A549 (cell line): ENCODE measurements at regions not wholly inside any gene's neighbourhood (a gene's known extent, or its start where the extent isn't known, plus 50 kb on each side); places are given as distances from the start of the nearest gene placed in this dataset.

Experiments
- ATAC-seq, 2 experiments: fragments of 200-7000 bp in 1 of 2; fragments of >200 bp in 1 of 2; cut with Nextera tagmentation in 1 of 2; cut with Tn5 transposase in 1 of 2; 3 replicates each; pipeline versions ENCODE4 v1.8.0 to v1.9.1; 2018 to 2020; ENCODE audit warnings: mild to moderate bottlenecking in 1 of 2, moderate library complexity in 1 of 2
- CTCF ChIA-PET: fragments of 300-600 bp; sonication (Branson Sonifier 250); formaldehyde crosslinking; extraction: SDS; loops from one replicate; lab custom pipeline; 2021; ENCODE audit warnings: antibody characterized with exemption, inconsistent platforms; lab: Yijun Ruan, JAX
- POLR2A ChIA-PET: fragments of 350-600 bp; formaldehyde crosslinking; extraction: SDS; loops from one replicate; lab custom pipeline; 2021; ENCODE audit warnings: antibody characterized with exemption, inconsistent platforms; lab: Yijun Ruan, JAX
- DNase-seq, 2 experiments: peaks; one replicate each; pipeline versions ENCODE4 v3.0.0 to v3.0.0-alpha.2; 2011 to 2016; ENCODE audit warnings: low read depth in 1 of 2, low spot score in 1 of 2
- FAIRE-seq: peaks from 2 replicates; lab custom pipeline; 2011; peaks lifted over from hg19 to GRCh38; lab: Jason Lieb, UNC
- H3K27ac ChIP-seq, 2 experiments: fragments of >200 bp; sonication (Bioruptor Twin); formaldehyde crosslinking; 3 replicates each; pipeline ENCODE4 v1.5.1; 2016 to 2017
- H3K4me1 ChIP-seq: fragments of >200 bp; sonication (Bioruptor Twin); formaldehyde crosslinking; 3 replicates; pipeline ENCODE4 v1.6.1; 2016
- H3K4me2 ChIP-seq: fragments of >200 bp; sonication (Bioruptor Twin); formaldehyde crosslinking; 3 replicates; pipeline ENCODE4 v1.6.1; 2016
- H3K4me3 ChIP-seq: fragments of >200 bp; sonication (Bioruptor Twin); formaldehyde crosslinking; 3 replicates; pipeline ENCODE4 v1.5.1; 2016
- H3K9me3 ChIP-seq: fragments of >200 bp; sonication (Bioruptor Twin); formaldehyde crosslinking; 3 replicates; pipeline ENCODE4 v1.6.1; 2016
- CBX2 ChIP-seq: fragments of 200-600 bp; sonication (generic); IDR thresholded peaks from 2 replicates; pipeline ENCODE4 v1.6.1; 2016; ENCODE audit warnings: low read depth, mild to moderate bottlenecking, borderline replicate concordance
- CBX8 ChIP-seq: fragments of 200-600 bp; sonication (generic); IDR thresholded peaks from 2 replicates; pipeline ENCODE4 v1.6.1; 2016
- FOSL2 ChIP-seq, 2 experiments: fragments of 450-650 bp in 1 of 2; fragments of >200 bp in 1 of 2; sonication (Bioruptor Twin) in 1 of 2; formaldehyde crosslinking; IDR thresholded peaks; 2 replicates each; pipeline versions ENCODE4 v1.5.0 to v1.6.1; 2016 to 2020; ENCODE audit warnings: mild to moderate bottlenecking in 1 of 2, moderate library complexity in 1 of 2
- GATA3 ChIP-seq: IDR thresholded peaks from 2 replicates; pipeline ENCODE4 v1.6.1; 2012; ENCODE audit warnings: borderline replicate concordance
- HDAC2 ChIP-seq: fragments of 200-600 bp; sonication (generic); IDR thresholded peaks from 2 replicates; pipeline ENCODE4 v1.6.1; 2016
- HOXB13 ChIP-seq: fragments of 250-450 bp; sonication (Bioruptor Pico); IDR thresholded peaks from 2 replicates; pipeline ENCODE4 v1.5.0; 2020; ENCODE audit warnings: low read depth, mild to moderate bottlenecking, moderate library complexity
- KDM1A ChIP-seq: fragments of 200-600 bp; sonication (generic); IDR thresholded peaks from 2 replicates; pipeline ENCODE4 v1.6.1; 2016; ENCODE audit warnings: low read depth, mild to moderate bottlenecking
- MYC ChIP-seq: IDR thresholded peaks from 2 replicates; pipeline ENCODE4 v1.6.1; 2012; ENCODE audit warnings: mild to moderate bottlenecking, inconsistent platforms, low read length, improper control_type of control experiment, borderline replicate concordance
- NFE2L2 ChIP-seq: fragments of 150-350 bp; conservative IDR thresholded peaks from 2 replicates; pipeline ENCODE4 v1.6.1; 2014; ENCODE audit warnings: low read length
- PHF8 ChIP-seq: fragments of 200-600 bp; sonication (generic); IDR thresholded peaks from 2 replicates; pipeline ENCODE4 v1.6.1; 2016; ENCODE audit warnings: low read depth, mild to moderate bottlenecking, antibody characterized with exemption, moderate library complexity, borderline replicate concordance
- POLR2AphosphoS2 ChIP-seq: conservative IDR thresholded peaks from 2 replicates; pipeline ENCODE4 v1.6.1; 2012; ENCODE audit warnings: low read length, improper control_type of control experiment, inconsistent platforms
- RFX5 ChIP-seq: fragments of 450-650 bp; IDR thresholded peaks from 2 replicates; pipeline ENCODE4 v1.7.1; 2014; ENCODE audit warnings: antibody characterized with exemption, mild to moderate bottlenecking, moderate library complexity
- SREBF2 ChIP-seq: fragments of 450-650 bp; IDR thresholded peaks from 2 replicates; pipeline ENCODE4 v1.6.1; 2014; ENCODE audit warnings: mild to moderate bottlenecking, moderate library complexity
- ZC3H11A ChIP-seq: fragments of 450-650 bp; IDR thresholded peaks from 2 replicates; pipeline ENCODE4 v1.6.1; 2014; ENCODE audit warnings: antibody characterized with exemption, mild to moderate bottlenecking
- ZSCAN20 ChIP-seq: fragments of 250-450 bp; sonication (Bioruptor Pico); IDR thresholded peaks from 2 replicates; pipeline ENCODE4 v1.8.0; 2022; ENCODE audit warnings: mild to moderate bottlenecking, moderate library complexity
- WGBS: methylation state at CpG from one replicate; pipeline ENCODE4 v1.1.6; 2017; ENCODE audit errors: missing lambda C conversion rate; 5-methylcytosine and 5-hydroxymethylcytosine counted together
- TF ChIP-seq, protein P1 (sequence below): fragments of >200 bp; sonication (Bioruptor Twin); formaldehyde crosslinking; IDR thresholded peaks from 3 replicates; pipeline ENCODE4 v1.5.1; 2016
- TF ChIP-seq, protein P2 (sequence below): fragments of 200-600 bp; sonication (generic); IDR thresholded peaks from 2 replicates; pipeline ENCODE4 v1.6.1; 2016; ENCODE audit warnings: antibody characterized with exemption, mild to moderate bottlenecking, moderate library complexity
- TF ChIP-seq, protein P3 (sequence below): IDR thresholded peaks from 2 replicates; pipeline ENCODE4 v1.6.1; 2012; ENCODE audit warnings: low read depth, borderline replicate concordance
- TF ChIP-seq, protein P4 (sequence below): IDR thresholded peaks from 2 replicates; pipeline ENCODE4 v1.6.1; 2012
- TF ChIP-seq, protein P5 (sequence below): fragments of 250-450 bp; sonication (Bioruptor Pico); IDR thresholded peaks from 2 replicates; pipeline ENCODE4 v1.5.0; 2020; ENCODE audit warnings: low read depth, mild to moderate bottlenecking, moderate library complexity

DNA sequence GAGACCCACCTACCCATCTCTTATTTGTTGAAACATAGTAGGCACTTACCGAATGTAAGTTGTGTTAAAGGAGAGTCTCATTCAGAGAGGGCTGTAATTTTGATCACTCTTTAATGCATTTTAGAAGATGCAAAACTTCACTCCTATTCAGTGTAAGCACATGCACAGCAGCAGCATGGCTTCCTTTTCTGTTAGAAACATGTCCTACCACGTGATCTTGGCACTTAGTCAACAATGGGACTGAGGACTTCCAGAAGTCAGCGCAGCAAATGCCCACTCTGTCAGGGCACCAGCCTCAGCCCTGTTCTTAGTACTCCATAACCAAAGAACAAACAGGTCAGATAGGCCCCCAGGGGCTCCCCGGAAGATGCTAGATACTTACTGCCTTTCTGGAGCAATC, 456.5 kb downstream of the METTL4 start:
- ATAC-seq (no peak), DNase-seq (no peak), FAIRE-seq (no peak)
- Histone ChIP-seq H3K4me1 (no peaks in the 10 kb centered on the region), H3K9me3 (no peaks in the 10 kb centered on the region), H3K4me3 (no peak overlapping the region), H3K27ac (no peak overlapping the region), H3K4me2 (no peak overlapping the region)
- TF ChIP-seq, protein P1, sequence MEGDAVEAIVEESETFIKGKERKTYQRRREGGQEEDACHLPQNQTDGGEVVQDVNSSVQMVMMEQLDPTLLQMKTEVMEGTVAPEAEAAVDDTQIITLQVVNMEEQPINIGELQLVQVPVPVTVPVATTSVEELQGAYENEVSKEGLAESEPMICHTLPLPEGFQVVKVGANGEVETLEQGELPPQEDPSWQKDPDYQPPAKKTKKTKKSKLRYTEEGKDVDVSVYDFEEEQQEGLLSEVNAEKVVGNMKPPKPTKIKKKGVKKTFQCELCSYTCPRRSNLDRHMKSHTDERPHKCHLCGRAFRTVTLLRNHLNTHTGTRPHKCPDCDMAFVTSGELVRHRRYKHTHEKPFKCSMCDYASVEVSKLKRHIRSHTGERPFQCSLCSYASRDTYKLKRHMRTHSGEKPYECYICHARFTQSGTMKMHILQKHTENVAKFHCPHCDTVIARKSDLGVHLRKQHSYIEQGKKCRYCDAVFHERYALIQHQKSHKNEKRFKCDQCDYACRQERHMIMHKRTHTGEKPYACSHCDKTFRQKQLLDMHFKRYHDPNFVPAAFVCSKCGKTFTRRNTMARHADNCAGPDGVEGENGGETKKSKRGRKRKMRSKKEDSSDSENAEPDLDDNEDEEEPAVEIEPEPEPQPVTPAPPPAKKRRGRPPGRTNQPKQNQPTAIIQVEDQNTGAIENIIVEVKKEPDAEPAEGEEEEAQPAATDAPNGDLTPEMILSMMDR = no peak
- TF ChIP-seq FOSL2 (IDR thresholded peaks at IDR 0.05) (no peak), FOSL2 (CRISPR knock-in tag; IDR thresholded peaks at IDR 0.05) (no peak), HOXB13 (CRISPR knock-in tag) (no peak), CBX8 (no peak), GATA3 (no peak), KDM1A (no peak), NFE2L2 (no peak), ZSCAN20 (CRISPR knock-in tag) (no peak), CBX2 (no peak), PHF8 (no peak), SREBF2 (no peak), RFX5 (no peak), ZC3H11A (no peak), MYC (no peak)
- TF ChIP-seq, protein P2, sequence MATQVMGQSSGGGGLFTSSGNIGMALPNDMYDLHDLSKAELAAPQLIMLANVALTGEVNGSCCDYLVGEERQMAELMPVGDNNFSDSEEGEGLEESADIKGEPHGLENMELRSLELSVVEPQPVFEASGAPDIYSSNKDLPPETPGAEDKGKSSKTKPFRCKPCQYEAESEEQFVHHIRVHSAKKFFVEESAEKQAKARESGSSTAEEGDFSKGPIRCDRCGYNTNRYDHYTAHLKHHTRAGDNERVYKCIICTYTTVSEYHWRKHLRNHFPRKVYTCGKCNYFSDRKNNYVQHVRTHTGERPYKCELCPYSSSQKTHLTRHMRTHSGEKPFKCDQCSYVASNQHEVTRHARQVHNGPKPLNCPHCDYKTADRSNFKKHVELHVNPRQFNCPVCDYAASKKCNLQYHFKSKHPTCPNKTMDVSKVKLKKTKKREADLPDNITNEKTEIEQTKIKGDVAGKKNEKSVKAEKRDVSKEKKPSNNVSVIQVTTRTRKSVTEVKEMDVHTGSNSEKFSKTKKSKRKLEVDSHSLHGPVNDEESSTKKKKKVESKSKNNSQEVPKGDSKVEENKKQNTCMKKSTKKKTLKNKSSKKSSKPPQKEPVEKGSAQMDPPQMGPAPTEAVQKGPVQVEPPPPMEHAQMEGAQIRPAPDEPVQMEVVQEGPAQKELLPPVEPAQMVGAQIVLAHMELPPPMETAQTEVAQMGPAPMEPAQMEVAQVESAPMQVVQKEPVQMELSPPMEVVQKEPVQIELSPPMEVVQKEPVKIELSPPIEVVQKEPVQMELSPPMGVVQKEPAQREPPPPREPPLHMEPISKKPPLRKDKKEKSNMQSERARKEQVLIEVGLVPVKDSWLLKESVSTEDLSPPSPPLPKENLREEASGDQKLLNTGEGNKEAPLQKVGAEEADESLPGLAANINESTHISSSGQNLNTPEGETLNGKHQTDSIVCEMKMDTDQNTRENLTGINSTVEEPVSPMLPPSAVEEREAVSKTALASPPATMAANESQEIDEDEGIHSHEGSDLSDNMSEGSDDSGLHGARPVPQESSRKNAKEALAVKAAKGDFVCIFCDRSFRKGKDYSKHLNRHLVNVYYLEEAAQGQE = no peak
- TF ChIP-seq, protein P3, sequence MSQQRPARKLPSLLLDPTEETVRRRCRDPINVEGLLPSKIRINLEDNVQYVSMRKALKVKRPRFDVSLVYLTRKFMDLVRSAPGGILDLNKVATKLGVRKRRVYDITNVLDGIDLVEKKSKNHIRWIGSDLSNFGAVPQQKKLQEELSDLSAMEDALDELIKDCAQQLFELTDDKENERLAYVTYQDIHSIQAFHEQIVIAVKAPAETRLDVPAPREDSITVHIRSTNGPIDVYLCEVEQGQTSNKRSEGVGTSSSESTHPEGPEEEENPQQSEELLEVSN = no peak
- TF ChIP-seq, protein P4, sequence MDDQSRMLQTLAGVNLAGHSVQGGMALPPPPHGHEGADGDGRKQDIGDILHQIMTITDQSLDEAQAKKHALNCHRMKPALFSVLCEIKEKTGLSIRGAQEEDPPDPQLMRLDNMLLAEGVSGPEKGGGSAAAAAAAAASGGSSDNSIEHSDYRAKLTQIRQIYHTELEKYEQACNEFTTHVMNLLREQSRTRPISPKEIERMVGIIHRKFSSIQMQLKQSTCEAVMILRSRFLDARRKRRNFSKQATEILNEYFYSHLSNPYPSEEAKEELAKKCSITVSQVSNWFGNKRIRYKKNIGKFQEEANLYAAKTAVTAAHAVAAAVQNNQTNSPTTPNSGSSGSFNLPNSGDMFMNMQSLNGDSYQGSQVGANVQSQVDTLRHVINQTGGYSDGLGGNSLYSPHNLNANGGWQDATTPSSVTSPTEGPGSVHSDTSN = no peak
- TF ChIP-seq, protein P5, sequence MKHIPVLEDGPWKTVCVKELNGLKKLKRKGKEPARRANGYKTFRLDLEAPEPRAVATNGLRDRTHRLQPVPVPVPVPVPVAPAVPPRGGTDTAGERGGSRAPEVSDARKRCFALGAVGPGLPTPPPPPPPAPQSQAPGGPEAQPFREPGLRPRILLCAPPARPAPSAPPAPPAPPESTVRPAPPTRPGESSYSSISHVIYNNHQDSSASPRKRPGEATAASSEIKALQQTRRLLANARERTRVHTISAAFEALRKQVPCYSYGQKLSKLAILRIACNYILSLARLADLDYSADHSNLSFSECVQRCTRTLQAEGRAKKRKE (CRISPR knock-in tag) = no peak
- WGBS = 46% methylated on average over 4 of the region's 4 CpGs
- CTCF ChIA-PET = no interaction called here
- POLR2A ChIA-PET = no interaction called here

DNA sequence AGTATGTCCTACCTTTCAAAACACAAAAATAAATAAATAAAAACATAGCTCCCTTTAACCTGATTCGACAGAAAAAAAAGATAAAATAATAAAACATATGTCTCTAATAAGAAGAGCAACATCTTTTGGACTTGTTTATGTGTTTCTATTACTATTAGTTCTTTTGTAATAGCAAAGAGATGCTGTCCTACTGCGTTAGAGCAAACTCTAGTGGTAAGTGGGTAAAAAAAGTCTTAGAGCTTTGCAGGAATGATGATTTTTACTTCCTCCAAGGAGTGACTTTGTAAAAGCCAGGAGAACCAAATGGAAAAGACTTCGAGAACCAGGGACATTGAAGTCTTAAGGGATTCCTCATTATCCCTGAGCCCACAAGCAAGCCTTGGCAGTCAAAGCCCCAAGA, 450.1 kb downstream of the METTL4 start:
- TF ChIP-seq HDAC2 (no peak), POLR2AphosphoS2 (no peak)
- 23% methylated on average over 3 of the region's 3 CpGs for WGBS
- no peak overlapping the region for H3K4me2 ChIP-seq
- FAIRE-seq (no peak), ATAC-seq (no peak), DNase-seq (no peak)
- H3K4me1 ChIP-seq = no peaks in the 10 kb centered on the region
- ChIA-PET CTCF (no interaction called here), POLR2A (no interaction called here)
- no peak overlapping the region for H3K4me3 ChIP-seq
- no peaks in the 10 kb centered on the region for H3K9me3 ChIP-seq
- H3K27ac ChIP-seq = no peak overlapping the region
